SU-DHL-6 (cell line): ENCODE measurements at regions not wholly inside any gene's neighbourhood (a gene's known extent, or its start where the extent isn't known, plus 50 kb on each side); places are given as distances from the start of the nearest gene placed in this dataset.

Source experiments
- CTCF ChIP-seq: fragments of 200-600 bp; sonication (generic); IDR thresholded peaks from one replicate; pipeline ENCODE4 v1.5.1; 2017; ENCODE audit warnings: antibody characterized with exemption, mild to moderate bottlenecking, low read length, moderate library complexity; ENCODE audit not compliant: insufficient read depth, poor library complexity, severe bottlenecking
- EZH2phosphoT487 ChIP-seq: fragments of 200-600 bp; sonication (generic), shearing (Covaris generic); conservative IDR thresholded peaks from 2 replicates; pipeline ENCODE4 v1.6.1; 2018; ENCODE audit warnings: mild to moderate bottlenecking, antibody characterized with exemption, low read length, moderate library complexity, mixed read lengths

- no peak for TF ChIP-seq CTCF
- TF ChIP-seq EZH2phosphoT487, result no peak
Observed at GRCh38 chr6:122063761-122064160, 335.7 kb upstream of the HSF2 start.
